ENCODE measurements at regions not wholly inside any gene's neighbourhood (a gene's known extent, or its start where the extent isn't known, plus 50 kb on each side); places are given as distances from the start of the nearest gene placed in this dataset.

DNA sequence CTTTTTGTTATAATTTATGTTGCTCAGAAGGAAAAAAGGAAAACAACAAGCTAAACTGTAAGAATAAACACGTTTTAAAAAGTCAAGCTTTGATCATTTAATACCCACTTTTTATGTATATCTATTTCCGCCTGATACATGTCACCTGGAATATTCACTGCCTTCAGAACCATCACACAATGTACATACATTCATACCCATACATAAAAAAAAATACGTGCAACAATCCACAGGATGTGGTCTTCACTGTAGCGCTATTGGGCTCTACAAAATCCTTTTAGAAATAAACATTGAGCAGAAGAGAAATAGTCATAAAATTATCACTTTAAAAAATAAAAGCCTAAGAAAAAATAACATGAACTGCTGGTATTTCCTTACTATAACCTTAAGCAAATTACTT lies 1078.9 kb upstream of the LRRTM3 start:
- DNase-seq (ENCODE audit: low spot score): no peak
- TF ChIP-seq, protein P1, sequence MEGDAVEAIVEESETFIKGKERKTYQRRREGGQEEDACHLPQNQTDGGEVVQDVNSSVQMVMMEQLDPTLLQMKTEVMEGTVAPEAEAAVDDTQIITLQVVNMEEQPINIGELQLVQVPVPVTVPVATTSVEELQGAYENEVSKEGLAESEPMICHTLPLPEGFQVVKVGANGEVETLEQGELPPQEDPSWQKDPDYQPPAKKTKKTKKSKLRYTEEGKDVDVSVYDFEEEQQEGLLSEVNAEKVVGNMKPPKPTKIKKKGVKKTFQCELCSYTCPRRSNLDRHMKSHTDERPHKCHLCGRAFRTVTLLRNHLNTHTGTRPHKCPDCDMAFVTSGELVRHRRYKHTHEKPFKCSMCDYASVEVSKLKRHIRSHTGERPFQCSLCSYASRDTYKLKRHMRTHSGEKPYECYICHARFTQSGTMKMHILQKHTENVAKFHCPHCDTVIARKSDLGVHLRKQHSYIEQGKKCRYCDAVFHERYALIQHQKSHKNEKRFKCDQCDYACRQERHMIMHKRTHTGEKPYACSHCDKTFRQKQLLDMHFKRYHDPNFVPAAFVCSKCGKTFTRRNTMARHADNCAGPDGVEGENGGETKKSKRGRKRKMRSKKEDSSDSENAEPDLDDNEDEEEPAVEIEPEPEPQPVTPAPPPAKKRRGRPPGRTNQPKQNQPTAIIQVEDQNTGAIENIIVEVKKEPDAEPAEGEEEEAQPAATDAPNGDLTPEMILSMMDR (IDR thresholded peaks at IDR 0.05): no peak
- Histone ChIP-seq H3K4me3 (no peak overlapping the region), H3K27ac (no peak overlapping the region)

DNA sequence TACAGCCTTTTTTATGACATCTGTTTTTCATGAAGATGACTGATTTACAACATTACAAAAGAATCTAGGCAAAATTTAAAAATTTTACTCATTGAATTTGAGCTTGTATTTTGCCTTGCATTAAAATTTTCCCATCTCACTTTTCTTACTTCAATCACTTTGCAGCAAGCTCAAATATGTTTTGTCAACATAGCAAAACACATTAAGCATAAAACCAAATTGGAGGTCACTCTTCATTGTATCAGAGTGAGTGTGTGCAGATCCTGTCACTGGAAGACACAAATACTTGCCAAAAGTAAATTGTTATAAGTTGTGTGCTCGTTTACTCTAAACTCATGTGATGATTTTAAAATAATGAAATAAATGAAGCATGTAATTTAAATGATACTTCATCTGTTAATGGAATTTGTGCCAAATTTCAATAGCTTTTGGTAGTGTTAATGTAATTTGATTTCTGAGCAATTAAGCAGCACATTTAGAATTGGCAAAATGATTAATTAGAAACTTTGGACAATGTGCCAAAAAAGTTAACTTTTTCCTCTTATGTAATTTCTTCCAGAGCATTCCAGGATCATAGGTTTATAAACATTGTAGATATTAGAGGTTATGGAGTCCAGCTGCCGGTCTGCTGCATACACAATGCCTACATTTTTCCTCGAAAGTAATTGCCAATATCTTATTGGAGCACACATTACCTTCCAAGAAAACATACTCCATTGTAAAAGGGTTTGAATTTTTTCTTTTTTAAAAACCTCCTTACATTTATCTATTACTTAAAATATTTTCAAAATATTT lies 1078.2 kb upstream of the LRRTM3 start:
- DNase-seq (ENCODE audit: low spot score): no peak
- TF ChIP-seq, protein P1 (IDR thresholded peaks at IDR 0.05): no peak
- Histone ChIP-seq H3K27ac (no peak overlapping the region), H3K4me3 (no peak overlapping the region)

DNA sequence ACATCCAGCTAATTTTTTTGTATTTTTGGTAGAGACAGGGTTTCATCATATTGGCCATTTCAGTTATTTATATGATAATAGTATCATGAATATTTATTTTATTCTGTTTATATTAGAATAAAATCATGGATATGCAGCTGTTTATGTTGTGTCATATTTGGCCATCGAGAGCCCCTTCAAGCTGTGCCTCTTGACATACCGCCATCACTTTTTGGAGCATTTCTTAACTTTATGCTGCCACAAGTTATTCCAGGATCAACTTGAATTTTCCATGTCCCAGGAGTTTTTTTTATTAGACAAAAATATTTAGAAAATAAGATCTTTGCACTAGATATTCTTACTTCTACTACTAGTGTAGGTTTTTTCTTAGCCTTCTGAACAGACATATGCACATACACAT lies 1067.0 kb upstream of the LRRTM3 start:
- TF ChIP-seq, protein P1 (IDR thresholded peaks at IDR 0.05): no peak
- Histone ChIP-seq H3K4me3 (no peak overlapping the region), H3K27ac (no peak overlapping the region)
- no peak for DNase-seq (ENCODE audit: low spot score)

DNA sequence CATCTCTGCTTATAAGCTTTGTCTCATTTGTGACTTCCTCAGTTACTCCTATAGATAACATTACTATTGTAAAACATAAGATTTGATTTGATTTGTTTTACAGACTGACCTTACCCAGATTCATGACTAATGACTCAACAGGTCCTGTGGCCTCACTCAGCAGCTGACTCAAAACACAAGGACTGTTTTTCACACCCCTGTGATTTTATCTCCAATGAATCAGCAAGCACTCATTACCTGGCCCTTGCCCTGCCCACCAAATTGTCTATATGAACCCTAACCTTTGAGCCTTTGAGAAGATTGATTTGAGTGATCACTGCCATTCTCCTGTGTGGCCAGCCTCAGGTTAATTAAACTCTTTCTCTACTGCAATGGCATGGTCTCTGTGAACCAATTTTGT lies 1064.6 kb upstream of the LRRTM3 start:
- DNase-seq (ENCODE audit: low spot score): no peak
- TF ChIP-seq, protein P1 (IDR thresholded peaks at IDR 0.05): no peak
- no peak overlapping the region for H3K4me3 ChIP-seq
- no peak overlapping the region for H3K27ac ChIP-seq

Measured in coronary artery (tissue), 2 donors.